Suprapubic skin (tissue), 4 donors: ENCODE measurements at regions not wholly inside any gene's neighbourhood (a gene's known extent, or its start where the extent isn't known, plus 50 kb on each side); places are given as distances from the start of the nearest gene placed in this dataset.

Experiments
- CTCF ChIP-seq, 2 donors: fragments of 200-600 bp in 1 of 2; fragments of 450-650 bp in 1 of 2; sonication (generic) in 1 of 2; IDR thresholded peaks; one replicate each; pipeline ENCODE4 v1.5.1; 2016 to 2019; ENCODE audit warnings: antibody characterized with exemption in 2 of 2, mild to moderate bottlenecking in 1 of 2, moderate library complexity in 1 of 2
- POLR2A ChIP-seq, 2 donors: fragments of 450-650 bp; IDR thresholded peaks; one replicate each; pipeline ENCODE4 v1.6.1; 2017; ENCODE audit warnings: antibody characterized with exemption in 2 of 2, mild to moderate bottlenecking in 2 of 2, moderate library complexity in 2 of 2
- POLR2AphosphoS5 ChIP-seq, 3 donors: sonication (generic); formaldehyde crosslinking; IDR thresholded peaks; one replicate each; pipeline ENCODE4 v1.6.1; 2017; ENCODE audit warnings: antibody characterized with exemption in 3 of 3

- TF ChIP-seq CTCF (IDR thresholded peaks at IDR 0.05) (no peak), POLR2A (IDR thresholded peaks at IDR 0.05) (no peak), POLR2AphosphoS5 (IDR thresholded peaks at IDR 0.05) (no peak)
Measured at GRCh38 chr6:131362696-131363095, 210.3 kb upstream of the ARG1 start.
